ENCODE measurements at regions not wholly inside any gene's neighbourhood (a gene's known extent, or its start where the extent isn't known, plus 50 kb on each side); places are given as distances from the start of the nearest gene placed in this dataset.

DNA sequence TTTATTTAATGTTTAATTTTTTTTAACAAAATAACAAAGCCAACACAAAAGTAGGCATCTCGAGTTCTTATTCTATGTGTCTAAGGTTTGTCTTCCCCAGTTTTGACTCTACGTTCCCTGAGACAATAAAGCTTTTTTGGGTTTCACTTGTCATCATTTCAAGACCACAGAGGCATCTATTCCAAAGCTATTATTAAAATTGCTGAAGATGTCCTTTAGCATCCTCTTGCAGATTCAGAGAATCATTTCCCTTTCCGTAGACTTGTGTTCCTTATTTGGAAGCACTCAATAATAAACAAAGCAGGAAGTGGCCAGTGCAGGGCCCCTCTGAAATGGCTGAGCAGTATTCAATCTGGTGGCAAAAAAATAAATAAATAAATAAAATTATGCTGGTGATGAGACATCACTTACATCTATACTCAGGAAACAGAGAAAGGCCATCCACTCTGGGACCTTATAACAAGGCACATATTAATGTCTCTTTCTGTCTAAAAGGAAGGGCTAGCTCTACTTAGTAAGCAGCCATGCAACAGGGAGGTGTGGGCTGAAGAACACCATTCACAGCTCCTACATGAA, 362.3 kb downstream of the WDR72 start:
- DNase-seq = no peak

DNA sequence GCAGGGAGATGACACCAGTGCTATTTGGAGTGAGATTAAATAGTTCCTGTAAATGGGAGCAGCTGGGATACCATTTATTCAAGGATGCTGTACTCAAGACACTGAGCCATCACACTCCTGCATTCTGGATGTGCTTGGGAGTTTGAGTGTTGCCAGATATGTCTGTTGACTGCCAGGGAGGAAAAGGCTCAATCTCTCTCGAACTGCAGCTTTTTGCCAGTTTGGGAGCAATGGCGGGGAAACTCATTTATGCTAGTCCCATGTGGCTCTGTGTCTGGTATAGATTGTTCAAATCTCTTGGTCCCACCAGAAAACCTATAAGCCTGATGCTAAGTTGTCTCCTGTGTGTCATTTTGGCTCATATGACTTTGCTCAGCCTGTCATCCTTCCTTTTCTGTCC, 363.6 kb downstream of the WDR72 start:
- DNase-seq = no peak

DNA sequence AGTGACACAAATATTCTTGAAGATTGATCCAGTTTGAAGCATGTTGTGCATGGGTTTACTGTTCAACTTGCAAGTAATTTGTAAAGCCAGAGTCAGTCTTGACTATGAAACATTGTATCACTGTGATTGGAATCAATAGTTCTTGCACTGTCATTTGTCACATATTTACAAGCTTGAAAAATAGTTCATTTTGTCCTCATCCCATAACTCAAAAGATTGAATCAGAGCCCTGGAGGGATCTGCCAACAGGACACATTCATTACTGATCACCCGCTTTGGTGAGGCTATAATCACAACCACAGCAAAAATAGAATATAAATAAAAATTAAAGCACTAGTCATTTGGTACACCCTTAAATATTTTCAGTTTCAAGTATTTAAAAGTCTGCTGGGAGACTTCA, 368.9 kb downstream of the WDR72 start:
- DNase-seq = no peak

DNA sequence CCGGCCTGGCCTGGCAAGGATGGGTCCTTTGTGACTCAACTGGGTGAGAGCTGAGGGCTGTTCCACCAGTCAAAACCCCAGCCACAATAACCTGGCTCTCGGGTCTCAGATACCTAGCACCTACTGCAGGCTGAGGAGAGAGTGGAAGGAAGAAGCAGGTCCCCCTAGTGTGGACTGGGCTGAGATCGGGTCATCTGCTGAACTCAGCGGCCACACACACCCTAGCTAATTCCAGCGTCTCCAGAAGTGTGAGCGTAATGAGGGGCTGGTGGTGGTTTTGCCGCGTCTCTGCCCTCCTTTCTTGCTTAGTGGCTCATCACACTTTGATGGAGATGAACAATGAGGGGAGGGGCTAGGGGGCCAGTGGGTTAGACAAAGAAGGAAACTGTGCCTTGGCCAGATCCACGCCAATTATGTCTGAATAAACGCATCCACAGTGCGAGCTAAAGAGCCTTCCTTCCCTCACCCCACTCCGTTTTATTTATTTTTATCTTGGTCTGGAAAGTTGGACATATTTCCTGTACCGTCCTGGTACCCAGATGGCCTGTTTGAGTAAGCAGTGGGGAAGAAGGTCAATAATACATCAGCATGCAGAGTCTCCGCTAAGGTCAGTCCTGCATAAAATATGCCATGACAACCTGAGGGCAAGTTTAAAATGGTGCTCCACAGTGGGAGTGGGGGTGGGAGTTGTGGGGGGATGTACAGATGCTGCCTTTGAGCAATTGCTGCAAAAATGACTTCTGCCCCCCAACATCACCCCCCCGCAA, 370.0 kb downstream of the WDR72 start:
- no peak for DNase-seq

DNA sequence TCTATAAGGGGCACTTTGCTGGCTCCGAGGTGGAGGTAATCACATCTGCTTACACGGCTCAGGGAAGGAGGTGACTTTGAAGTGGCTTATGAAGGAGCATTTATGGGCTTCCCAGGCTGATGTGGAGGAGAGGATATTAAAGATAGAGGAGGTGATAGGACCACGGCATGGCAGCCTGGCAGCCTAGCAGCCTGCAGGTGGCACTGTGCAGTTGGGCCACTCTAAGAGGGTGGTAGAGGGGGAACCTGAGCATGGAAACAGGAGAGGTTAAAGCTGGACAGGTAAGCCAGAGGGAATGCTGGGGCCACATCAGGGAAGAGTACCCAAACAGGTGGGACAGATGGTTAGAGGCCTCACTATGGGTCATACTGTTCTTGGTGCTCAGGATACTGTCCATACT, 375.0 kb downstream of the WDR72 start:
- no peak for DNase-seq

DNA sequence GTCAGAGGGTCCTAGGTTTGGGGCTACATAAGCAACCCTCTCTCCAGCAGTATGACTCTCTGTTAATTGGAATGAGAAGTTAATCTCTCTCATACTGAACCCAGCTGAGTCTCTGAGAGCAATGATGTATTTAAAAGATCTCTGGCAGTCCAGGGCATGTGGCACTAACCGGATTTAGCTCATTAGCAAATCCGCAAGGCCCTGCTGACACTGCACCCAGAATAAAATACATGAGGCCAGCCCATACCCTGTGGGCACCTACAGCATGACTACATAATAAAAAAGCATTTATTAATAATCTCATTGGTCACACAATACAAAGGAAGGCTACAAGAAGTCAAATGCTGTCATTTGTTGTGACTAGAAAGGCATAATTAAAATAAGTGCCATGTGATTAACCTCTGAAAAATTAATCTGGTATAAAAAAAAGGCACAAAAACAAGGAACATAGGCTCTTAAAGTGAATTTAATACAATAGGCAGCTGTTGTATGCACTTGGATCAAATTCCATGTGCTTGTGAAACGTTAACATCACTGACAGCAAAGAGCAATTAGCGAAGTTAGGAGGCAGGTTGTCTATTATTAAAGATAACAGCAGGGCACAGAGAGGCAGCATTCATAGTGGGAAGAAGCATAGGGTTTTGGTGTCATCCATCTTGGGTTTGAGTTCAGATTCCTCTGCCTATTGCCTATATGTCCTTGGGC, 381.2 kb downstream of the WDR72 start:
- no peak for DNase-seq

DNA sequence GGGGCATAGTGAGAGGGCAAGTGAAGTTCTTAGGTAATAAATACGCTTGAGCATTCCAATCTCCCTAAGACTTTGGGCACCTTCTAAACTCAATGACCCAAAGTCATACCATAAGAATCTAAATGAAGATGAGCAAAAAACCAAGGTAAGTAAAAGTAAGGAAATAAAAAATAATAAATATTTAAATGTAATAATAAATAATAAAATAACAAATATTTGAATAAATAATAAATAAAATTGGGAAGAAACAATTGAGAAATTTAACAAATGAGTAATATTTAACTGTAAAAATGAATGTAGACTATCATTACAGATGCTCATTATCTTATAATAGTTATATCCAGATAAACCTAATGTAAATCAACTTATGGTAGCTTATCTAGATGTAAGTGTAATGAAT, 391.7 kb downstream of the WDR72 start:
- no peak for DNase-seq

DNA sequence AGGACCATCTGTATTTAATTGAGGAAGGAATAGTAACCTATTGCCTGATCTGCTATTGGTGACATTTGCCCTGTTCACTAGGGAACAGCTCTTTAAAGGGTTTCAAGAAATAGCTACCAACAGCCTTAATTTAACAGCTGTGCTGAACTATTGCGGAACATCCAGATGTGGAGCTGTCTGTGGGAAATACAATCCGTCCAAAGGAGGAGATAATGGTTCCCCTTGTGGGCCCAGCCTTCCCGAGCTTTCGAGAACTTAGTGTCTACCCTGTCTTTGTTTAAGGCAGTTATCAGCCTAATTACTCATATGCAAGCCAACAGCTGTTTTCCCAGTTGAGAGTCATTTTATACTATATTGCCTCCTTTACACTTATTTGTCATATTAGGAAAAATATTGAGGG, 398.6 kb downstream of the WDR72 start:
- DNase-seq = no peak

DNA sequence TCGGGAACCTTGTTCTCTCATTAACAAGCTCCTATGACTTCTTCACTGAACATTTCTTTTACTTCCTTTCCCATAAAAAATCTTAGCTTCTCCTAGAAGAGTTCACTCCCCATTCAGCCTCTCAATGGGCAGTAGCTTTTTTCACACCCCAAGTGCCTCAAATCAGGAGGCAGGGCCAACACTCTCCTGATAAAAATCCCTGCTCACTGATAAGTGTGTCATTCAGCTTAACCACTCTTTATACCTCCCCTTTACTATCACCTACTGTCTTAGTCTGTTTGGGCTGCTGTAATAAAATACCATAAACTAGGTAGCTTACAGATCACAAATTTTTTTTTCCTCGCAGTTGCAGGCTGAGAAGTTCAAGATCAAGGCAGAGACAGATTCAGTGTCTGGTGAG, 400.4 kb downstream of the WDR72 start:
- no peak for DNase-seq

DNA sequence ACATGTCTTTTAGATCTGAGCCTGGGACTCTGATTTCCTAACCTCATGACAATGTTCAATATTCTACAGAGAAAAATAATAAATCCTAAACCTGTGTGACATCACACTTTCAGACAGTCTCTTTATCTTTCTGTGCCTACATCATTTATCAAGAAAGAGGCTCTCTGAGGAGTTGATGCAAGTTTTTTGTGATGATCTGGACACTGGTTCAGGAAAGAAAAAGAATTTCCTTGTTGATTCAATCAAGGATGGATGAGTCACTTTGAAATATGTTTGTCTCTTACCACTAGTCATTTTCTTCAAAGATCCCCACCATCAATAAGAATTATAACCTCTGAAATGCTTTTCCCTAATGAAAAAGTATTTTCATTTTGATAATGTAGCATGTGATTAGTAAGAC, 404.6 kb downstream of the WDR72 start:
- DNase-seq = no peak

DNA sequence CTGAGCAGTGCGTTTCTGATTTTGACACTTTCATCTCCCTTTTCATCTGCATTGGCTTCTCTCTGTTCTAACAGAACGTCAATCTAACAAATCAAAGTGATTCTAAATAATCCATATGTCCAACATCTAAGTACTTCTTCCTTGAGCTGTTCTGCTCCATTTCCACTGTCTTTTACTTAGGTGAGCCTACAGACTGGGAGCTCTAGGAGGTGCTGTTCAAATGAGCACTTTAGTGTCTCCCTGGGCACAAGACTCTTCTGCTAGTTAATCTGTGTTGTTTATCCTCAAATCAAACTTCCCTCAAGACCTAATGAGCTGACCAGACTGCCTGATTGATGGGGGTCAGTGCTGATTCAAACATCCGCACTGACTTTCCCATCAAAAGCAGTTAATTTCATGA, 408.1 kb downstream of the WDR72 start:
- DNase-seq = no peak

DNA sequence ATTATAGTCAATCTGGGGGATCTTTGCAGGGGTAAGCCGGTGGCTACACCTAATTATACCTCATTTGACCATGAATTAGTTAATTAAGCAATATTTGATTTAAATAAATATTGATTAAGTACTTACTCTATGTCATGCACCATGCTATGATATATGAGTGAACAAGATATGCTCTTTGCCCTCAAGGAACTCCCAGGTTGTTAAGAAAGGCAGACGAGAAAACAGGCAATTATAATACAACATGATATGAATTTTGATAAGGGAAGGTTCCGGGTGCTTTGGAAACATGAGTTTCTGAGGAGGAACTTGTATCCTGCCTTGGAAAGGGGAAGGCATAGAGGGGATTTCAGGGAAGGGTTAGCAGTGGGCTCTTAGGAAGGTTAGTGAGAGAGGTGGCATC, 412.9 kb downstream of the WDR72 start:
- DNase-seq = no peak

DNA sequence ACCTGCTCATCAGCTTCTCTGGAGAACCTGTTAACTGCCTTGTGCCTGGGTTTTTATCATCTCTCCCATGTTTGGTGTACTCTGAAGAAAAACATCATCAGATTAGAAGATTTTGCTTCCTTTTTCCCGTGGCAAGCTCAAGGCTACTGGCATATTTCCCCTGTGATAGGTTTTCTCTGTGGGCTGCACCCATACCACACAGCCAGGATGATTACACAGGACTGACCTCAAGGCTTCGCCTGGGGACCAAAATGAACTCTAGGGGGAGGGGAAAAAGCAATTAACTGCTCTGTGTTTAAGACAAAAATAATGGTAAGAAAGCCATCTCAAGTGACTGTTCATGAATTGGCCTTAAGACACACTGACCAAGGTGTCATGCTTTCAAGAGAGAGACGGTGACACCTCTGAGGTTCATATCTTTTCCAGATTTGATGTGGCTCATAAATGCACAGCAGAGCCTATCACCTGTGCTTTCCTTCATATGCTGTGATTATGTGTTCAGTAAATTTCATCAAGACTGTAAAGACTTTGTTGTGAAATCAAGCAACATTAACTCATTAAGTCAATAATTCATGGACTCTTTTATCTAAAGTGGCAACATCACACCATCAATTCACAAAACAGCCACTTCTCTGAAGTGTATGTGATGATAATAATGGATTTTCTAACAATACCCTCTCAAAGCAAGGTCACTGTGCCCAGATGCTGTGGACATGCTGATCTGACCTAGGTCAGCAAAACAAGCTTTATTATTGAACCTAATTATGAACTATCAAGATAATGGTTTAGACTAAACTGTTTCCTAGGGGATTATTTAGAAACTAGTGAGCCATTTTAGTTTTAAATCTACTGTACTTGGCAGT, 427.9 kb downstream of the WDR72 start:
- DNase-seq = no peak

DNA sequence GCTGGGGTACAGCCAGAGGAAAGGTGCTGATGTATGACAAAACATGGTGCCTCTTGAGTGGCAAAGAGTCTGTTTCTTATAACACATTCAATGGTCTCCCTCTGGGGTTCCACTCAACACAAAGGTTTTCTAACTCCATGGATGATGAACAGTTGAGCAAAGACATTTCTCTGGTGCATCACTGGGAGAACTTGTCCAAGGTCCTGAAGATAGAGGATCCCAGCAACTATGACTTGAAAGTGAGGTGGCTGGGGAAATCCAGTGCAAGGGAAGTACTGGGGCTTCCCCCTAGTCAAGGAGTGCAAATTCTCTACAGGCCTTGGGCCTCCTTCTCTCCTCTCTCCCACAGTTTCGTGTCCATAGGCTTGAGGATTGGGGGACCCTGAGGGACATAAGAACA, 431.1 kb downstream of the WDR72 start:
- DNase-seq = no peak

DNA sequence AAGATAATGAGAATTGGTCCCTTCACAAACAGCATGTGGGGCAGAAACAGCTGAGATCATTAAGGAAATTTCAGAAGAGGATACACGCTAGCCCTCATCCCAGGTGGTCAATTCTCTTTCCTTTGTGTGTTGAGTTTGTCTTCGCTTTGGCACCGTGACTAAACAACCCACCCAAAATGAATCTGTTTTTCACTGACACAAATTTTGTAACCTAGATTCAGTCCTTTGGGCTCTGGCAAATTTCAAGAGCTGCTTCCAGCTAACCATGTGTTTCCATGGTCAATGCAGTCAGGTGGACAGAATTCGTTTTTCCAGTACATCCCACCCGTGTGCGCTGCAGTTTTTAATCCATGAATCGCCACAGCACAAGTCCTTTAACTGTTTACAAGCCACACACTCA, 435.4 kb downstream of the WDR72 start:
- no peak for DNase-seq

DNA sequence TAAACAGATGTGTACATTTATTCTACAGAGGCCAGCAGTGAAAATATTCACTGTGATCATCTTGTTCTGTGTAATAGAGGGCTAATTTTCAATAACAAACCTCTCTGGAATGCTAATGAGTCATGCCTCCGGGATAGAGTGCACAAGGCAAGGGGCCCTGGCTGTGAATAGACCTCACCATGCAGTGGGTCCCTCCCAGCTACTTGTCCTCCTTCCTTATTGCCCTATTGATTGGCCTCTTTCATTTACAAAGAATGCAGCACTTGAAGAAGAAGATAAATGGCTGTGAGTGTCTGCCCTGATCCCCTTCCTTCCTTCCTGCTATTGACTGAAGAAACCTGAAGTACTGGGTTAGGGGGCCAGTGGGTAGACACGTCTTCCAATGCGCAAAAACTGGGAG, 436.3 kb downstream of the WDR72 start:
- no peak for DNase-seq

DNA sequence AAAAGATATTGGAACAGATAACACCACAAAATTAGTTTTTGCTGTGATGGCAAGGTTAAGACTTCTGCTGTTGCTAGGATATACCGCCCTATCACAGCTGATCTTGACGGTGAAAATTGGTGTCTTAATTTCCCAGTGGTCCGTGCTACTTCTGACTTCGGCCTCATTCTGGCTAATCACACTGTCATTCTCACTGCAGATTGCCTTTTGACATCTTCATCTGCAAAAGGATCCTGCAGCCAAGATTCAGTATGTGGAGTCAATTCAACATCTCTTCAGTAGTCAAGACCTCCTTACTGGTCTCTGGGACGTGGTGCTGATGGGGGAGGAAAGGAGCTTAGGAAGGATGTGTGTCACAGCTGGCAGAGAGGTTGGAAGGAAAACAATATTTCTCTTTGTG, 438.6 kb downstream of the WDR72 start:
- no peak for DNase-seq

DNA sequence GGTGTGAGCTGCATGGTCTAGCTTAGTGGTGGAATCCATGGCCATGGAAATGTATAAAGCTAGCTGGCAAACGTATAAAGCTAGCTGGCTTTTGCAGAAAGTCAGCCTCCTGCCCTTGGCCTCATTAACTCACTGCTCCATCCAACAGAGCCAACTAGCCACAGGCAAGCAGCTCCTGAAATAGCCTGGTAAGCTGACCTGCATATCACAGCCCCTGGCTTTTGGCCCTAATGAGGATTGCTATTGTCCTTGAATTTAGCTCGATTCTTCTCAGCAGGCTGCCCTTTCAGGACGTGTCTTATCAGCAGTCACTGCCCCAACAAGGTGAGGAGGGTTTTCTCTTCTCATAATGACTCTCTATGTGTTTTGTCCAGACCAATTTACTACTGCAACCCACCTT, 446.8 kb downstream of the WDR72 start:
- DNase-seq = no peak

DNA sequence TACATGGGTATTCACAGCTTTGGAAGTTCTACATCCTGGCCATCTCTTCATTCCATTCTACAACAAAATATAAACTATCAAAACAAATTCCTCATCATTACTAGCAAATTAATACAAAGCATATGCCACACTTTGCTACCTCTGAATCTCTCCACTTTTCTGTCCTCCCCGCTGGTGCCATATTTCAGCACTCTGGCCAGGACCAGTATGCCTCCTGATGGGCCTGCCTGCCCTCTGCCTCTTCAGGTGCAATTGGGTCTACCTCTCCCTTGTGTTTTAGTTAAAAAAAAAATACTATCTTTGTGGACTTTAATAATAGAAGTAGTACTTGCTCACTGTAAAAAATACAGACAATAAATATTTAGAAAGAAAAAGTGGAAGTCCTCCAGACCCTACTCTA, 448.8 kb downstream of the WDR72 start:
- DNase-seq = no peak

DNA sequence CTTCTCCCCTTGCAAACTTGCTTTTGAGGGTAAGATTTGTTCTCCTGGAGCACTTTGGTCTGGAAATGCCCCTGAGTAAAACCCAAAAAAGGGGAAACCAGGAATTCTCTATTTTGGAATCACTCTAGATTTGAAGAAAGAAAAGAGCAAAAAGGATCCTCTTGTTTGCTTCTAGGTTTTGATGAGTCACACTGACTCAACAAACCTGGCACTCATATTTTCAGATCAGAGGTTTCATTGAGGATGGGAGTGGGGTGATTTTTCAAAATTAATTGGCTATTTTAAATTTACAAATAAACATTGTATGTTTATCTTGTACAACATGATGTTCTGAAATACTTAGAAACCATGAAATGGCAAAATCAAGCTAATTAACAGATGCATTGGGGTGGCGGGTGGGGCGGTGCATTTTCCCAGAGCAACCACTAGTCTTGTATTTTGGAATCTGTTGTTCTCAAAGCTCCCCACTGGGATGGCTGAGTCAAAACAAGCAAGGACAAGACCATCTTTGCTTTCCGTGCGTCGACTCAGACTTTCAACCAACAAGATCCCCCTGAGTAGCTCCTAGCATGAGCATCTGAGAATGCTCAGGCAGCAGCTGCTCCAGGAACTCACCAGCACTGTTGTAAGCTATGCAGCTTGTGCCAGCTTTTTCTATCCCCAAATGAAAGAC, 451.4 kb downstream of the WDR72 start:
- no peak for DNase-seq

DNA sequence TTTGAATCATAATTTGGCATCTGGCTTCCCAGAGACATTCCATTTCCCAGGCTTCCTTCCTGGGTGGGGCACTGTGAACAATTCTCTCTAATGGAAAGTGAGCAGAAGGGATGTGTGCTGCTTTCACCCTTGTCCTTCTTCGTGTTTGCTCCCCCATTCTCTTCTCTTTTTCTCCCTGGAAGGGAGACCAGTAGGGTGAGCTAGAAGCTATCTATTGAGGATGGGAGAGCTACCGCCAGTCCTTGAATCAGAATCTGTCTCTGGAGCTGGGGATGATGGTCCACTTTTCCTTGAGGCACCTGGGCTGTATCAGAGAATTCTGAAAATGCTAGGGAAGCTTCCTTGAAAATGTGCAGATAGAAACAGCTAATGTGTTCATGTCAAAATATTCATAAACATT, 453.9 kb downstream of the WDR72 start:
- DNase-seq = no peak

DNA sequence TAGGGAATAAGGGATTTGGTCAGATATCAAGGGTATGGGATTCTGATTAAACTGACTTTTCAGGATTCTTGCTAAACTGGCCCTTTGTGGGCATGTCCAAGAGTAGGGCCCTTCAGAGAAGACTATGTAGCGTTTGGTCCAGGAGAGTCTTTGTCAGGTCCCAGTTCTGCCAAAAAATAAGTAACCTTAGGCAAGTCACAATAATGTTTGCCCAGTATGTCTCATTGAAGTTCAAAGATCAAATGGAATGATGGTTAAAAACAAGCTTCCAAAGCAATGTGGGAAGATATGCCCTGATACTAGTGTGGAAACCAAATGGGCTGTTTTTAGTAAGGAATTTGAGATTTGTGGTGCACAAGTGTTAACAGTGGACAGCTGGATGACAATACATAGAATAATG, 454.4 kb downstream of the WDR72 start:
- no peak for DNase-seq

DNA sequence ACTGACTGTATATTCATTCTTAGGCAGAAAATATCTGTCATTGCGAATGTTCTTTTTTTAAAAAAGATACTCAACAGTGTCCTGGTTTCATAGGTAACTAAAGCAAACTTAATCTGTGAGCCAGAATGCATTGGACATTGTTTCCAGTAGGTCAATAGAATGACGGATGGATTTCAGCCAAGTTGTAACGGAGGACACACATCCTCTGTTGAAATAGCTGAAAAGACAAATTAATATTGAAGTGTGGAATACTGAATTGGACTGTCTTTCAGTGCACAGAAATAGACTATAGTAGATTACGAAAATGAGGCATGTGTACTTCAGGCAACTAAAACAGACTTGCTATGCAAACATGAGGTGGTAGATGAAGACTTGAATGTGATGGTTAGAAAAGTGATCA, 461.6 kb downstream of the WDR72 start:
- no peak for DNase-seq

All from NCI-H1694 treated with DMSO at 0.1 percent for 48 hours (cell line).